ENCODE measurements at regions not wholly inside any gene's neighbourhood (a gene's known extent, or its start where the extent isn't known, plus 50 kb on each side); places are given as distances from the start of the nearest gene placed in this dataset.

GRCh38 chr5:144712090-144712489 lies 541.4 kb downstream of the KCTD16 start:
- TF ChIP-seq, protein P1, sequence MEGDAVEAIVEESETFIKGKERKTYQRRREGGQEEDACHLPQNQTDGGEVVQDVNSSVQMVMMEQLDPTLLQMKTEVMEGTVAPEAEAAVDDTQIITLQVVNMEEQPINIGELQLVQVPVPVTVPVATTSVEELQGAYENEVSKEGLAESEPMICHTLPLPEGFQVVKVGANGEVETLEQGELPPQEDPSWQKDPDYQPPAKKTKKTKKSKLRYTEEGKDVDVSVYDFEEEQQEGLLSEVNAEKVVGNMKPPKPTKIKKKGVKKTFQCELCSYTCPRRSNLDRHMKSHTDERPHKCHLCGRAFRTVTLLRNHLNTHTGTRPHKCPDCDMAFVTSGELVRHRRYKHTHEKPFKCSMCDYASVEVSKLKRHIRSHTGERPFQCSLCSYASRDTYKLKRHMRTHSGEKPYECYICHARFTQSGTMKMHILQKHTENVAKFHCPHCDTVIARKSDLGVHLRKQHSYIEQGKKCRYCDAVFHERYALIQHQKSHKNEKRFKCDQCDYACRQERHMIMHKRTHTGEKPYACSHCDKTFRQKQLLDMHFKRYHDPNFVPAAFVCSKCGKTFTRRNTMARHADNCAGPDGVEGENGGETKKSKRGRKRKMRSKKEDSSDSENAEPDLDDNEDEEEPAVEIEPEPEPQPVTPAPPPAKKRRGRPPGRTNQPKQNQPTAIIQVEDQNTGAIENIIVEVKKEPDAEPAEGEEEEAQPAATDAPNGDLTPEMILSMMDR (IDR thresholded peaks at IDR 0.05) = no peak
- TF ChIP-seq POLR2A (IDR thresholded peaks at IDR 0.05) = no peak

All from vagina (tissue), 2 donors.